Endothelial cell of hepatic sinusoid (primary cell): ENCODE measurements at regions not wholly inside any gene's neighbourhood (a gene's known extent, or its start where the extent isn't known, plus 50 kb on each side); places are given as distances from the start of the nearest gene placed in this dataset.
"Not testable (repeated sequence)": the region's sequence is repeated elsewhere in the genome, so short reads cannot be mapped to it uniquely, and the experiment has no call there.

ENCODE experiments used
- in situ Hi-C: cut with HindIII; loops from 2 replicates; pipeline ENCODE4 v1.10.0; 2017; ENCODE audit warnings: low sequenced_read_pairs

GRCh38 chr2:153420394-153420793, 58.2 kb downstream of the RPRM start:
- in situ Hi-C loops = no loop called here

GRCh38 chr2:153417077-153417476, 61.5 kb downstream of the RPRM start:
- in situ Hi-C loops = no loop called here

GRCh38 chr2:153416071-153416470, 62.5 kb downstream of the RPRM start:
- in situ Hi-C loops = no loop called here

- in situ Hi-C loops = no loop called here
These were observed 69.7 kb downstream of the RPRM start for GRCh38 chr2:153408710-153409385.

- in situ Hi-C loops = no loop called here
These were observed 73.4 kb downstream of the RPRM start for GRCh38 chr2:153405196-153405595.

GRCh38 chr2:153404792-153405191, 73.8 kb downstream of the RPRM start:
- in situ Hi-C loops = no loop called here

GRCh38 chr2:153403940-153404339, 74.6 kb downstream of the RPRM start:
- in situ Hi-C loops = no loop called here

GRCh38 chr2:153403352-153403751, 75.2 kb downstream of the RPRM start:
- in situ Hi-C loops = not testable (repeated sequence)

- in situ Hi-C loops = no loop called here
These were observed 83.9 kb downstream of the RPRM start for GRCh38 chr2:153394686-153395085.

- in situ Hi-C loops = no loop called here
These were observed 84.3 kb downstream of the RPRM start for GRCh38 chr2:153394247-153394646.

- in situ Hi-C loops = no loop called here
These were observed 85.0 kb downstream of the RPRM start for GRCh38 chr2:153393518-153393917.

- in situ Hi-C loops = no loop called here
These were observed 87.4 kb downstream of the RPRM start for GRCh38 chr2:153391131-153391530.

- in situ Hi-C loops = no loop called here
These were observed 90.3 kb downstream of the RPRM start for GRCh38 chr2:153388246-153388645.

- in situ Hi-C loops = no loop called here
These were observed 91.4 kb downstream of the RPRM start for GRCh38 chr2:153387203-153387602.

GRCh38 chr2:153386481-153386897, 92.1 kb downstream of the RPRM start:
- in situ Hi-C loops = no loop called here

GRCh38 chr2:153373510-153374279, 104.9 kb downstream of the RPRM start:
- in situ Hi-C loops = no loop called here

- in situ Hi-C loops = no loop called here
These were observed 118.3 kb downstream of the RPRM start for GRCh38 chr2:153360239-153360638.

- in situ Hi-C loops = no loop called here
These were observed 124.2 kb downstream of the RPRM start for GRCh38 chr2:153354377-153354776.

GRCh38 chr2:153349603-153350002, 129.0 kb downstream of the RPRM start:
- in situ Hi-C loops = no loop called here

GRCh38 chr2:153347818-153348495, 130.6 kb downstream of the RPRM start:
- in situ Hi-C loops = no loop called here

GRCh38 chr2:153320879-153321278, 157.7 kb downstream of the RPRM start:
- in situ Hi-C loops = no loop called here

- in situ Hi-C loops = no loop called here
These were observed 167.1 kb downstream of the RPRM start for GRCh38 chr2:153311432-153311831.
